DND-41 (cell line): ENCODE measurements at regions not wholly inside any gene's neighbourhood (a gene's known extent, or its start where the extent isn't known, plus 50 kb on each side); places are given as distances from the start of the nearest gene placed in this dataset.
"Not testable (repeated sequence)": the region's sequence is repeated elsewhere in the genome, so short reads cannot be mapped to it uniquely, and the experiment has no call there.

Experiments
- ATAC-seq: fragments of 200-7000 bp; cut with Tn5 transposase; 3 replicates; pipeline ENCODE4 v1.9.1; 2021; ENCODE audit warnings: low read depth; ENCODE audit not compliant: insufficient read depth
- DNase-seq: peaks from one replicate; pipeline ENCODE4 v3.0.0-alpha.2; 2020
- H2AFZ ChIP-seq: 2 replicates; pipeline ENCODE4 v1.6.0; 2012; ENCODE audit warnings: low read depth, low read length
- H3K27ac ChIP-seq: 2 replicates; pipeline ENCODE4 v1.5.1; 2012; ENCODE audit warnings: low read length, inconsistent platforms
- H3K27me3 ChIP-seq: fragments of 200-600 bp; sonication (generic); 2 replicates; pipeline ENCODE4 v1.6.0; 2012; ENCODE audit warnings: low read length, mild to moderate bottlenecking, inconsistent platforms; ENCODE audit not compliant: insufficient read depth, poor library complexity
- H3K36me3 ChIP-seq: 2 replicates; pipeline ENCODE4 v1.5.1; 2012; ENCODE audit warnings: low read length, inconsistent platforms; ENCODE audit not compliant: insufficient read depth
- H3K4me1 ChIP-seq: 2 replicates; pipeline ENCODE4 v1.5.1; 2012; ENCODE audit warnings: mild to moderate bottlenecking, low read length; ENCODE audit not compliant: insufficient read depth
- H3K4me2 ChIP-seq: 2 replicates; pipeline ENCODE4 v1.6.0; 2012; ENCODE audit warnings: mild to moderate bottlenecking, moderate library complexity, low read length, inconsistent platforms; ENCODE audit not compliant: insufficient read depth
- H3K4me3 ChIP-seq, 2 experiments: fragments of 200-600 bp in 1 of 2; shearing (Covaris generic) in 1 of 2; 2 replicates each; pipeline ENCODE4 v1.5.1; 2012 to 2016; ENCODE audit warnings: inconsistent platforms in 2 of 2, low read length in 2 of 2, mild to moderate bottlenecking in 2 of 2, low read depth in 1 of 2, moderate library complexity in 1 of 2
- H3K79me2 ChIP-seq: 2 replicates; pipeline ENCODE4 v1.6.0; 2012; ENCODE audit warnings: low read length, inconsistent platforms; ENCODE audit not compliant: insufficient read depth
- H3K9ac ChIP-seq: 2 replicates; pipeline ENCODE4 v1.6.0; 2012; ENCODE audit warnings: low read depth, mild to moderate bottlenecking, inconsistent platforms, low read length, moderate library complexity
- H3K9me3 ChIP-seq: 2 replicates; pipeline ENCODE4 v1.5.1; 2012; ENCODE audit warnings: low read length, moderate library complexity, mild to moderate bottlenecking, inconsistent platforms; ENCODE audit not compliant: insufficient read depth, severe bottlenecking
- H4K20me1 ChIP-seq: 2 replicates; pipeline ENCODE4 v1.6.0; 2012; ENCODE audit warnings: low read length; ENCODE audit not compliant: insufficient read depth
- EZH2 ChIP-seq: IDR thresholded peaks from 3 replicates; pipeline ENCODE4 v1.6.1; 2012; ENCODE audit warnings: borderline replicate concordance, low read depth, mild to moderate bottlenecking, moderate library complexity, low read length, inconsistent platforms; ENCODE audit not compliant: severe bottlenecking
- TF ChIP-seq, protein P1 (sequence below): IDR thresholded peaks from 2 replicates; pipeline ENCODE4 v1.5.1; 2012; ENCODE audit warnings: borderline replicate concordance, low read length, moderate library complexity, mild to moderate bottlenecking; ENCODE audit not compliant: poor library complexity, severe bottlenecking; ENCODE audit errors: extremely low read depth

DNA sequence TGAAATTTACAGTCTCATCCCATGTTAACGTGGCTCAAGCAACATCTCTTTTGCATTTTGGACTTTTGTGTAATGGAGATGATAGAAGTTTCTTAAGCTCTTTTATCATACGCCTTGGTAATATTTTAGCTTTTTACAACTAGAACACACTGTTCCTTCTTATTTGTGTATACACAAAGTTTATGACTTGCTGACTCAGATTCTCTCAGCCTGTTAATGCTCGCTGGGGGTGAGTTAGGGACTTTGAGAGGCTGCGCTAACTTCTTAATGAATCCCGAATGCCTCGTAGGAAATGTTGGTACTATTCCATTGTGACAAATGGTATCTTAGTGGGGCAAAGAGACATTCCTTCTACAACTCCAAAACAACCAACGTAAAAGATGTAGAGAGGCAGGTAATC is 509.7 kb downstream of the DOK5 start:
- Histone ChIP-seq H4K20me1 (no peaks in the 10 kb centered on the region), H3K36me3 (no peaks in the 10 kb centered on the region), H2AFZ (no peak overlapping the region), H3K27ac (no peak overlapping the region), H3K9ac (no peak overlapping the region), H3K4me1 (no peaks in the 10 kb centered on the region), H3K4me2 (no peak overlapping the region), H3K4me3 (no peak overlapping the region), H3K27me3 (no peaks in the 10 kb centered on the region), H3K9me3 (no peaks in the 10 kb centered on the region), H3K79me2 (no peaks in the 10 kb centered on the region)
- TF ChIP-seq EZH2: no peak
- TF ChIP-seq, protein P1, sequence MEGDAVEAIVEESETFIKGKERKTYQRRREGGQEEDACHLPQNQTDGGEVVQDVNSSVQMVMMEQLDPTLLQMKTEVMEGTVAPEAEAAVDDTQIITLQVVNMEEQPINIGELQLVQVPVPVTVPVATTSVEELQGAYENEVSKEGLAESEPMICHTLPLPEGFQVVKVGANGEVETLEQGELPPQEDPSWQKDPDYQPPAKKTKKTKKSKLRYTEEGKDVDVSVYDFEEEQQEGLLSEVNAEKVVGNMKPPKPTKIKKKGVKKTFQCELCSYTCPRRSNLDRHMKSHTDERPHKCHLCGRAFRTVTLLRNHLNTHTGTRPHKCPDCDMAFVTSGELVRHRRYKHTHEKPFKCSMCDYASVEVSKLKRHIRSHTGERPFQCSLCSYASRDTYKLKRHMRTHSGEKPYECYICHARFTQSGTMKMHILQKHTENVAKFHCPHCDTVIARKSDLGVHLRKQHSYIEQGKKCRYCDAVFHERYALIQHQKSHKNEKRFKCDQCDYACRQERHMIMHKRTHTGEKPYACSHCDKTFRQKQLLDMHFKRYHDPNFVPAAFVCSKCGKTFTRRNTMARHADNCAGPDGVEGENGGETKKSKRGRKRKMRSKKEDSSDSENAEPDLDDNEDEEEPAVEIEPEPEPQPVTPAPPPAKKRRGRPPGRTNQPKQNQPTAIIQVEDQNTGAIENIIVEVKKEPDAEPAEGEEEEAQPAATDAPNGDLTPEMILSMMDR: no peak
- DNase-seq (no peak), ATAC-seq (no peak)

DNA sequence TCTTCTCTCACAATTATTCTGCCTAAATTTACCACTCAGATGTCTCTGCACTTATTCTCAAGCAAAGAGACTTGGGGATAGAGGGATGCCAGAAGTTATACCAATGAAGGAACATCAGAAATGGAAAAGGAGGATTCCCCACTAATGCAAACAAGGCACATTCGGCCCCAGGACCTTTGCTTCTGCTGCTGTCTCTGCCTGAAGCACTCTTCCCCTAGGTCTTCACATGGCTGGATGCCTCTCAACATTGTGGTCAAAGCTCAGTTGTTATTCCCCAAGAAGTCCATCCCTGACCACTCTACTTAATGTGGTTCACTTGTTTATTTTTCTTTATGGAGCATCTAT is 508.7 kb downstream of the DOK5 start:
- ATAC-seq: no peak
- no peaks in the 10 kb centered on the region for H3K4me1 ChIP-seq
- TF ChIP-seq EZH2: no peak
- TF ChIP-seq, protein P1: no peak

DNA sequence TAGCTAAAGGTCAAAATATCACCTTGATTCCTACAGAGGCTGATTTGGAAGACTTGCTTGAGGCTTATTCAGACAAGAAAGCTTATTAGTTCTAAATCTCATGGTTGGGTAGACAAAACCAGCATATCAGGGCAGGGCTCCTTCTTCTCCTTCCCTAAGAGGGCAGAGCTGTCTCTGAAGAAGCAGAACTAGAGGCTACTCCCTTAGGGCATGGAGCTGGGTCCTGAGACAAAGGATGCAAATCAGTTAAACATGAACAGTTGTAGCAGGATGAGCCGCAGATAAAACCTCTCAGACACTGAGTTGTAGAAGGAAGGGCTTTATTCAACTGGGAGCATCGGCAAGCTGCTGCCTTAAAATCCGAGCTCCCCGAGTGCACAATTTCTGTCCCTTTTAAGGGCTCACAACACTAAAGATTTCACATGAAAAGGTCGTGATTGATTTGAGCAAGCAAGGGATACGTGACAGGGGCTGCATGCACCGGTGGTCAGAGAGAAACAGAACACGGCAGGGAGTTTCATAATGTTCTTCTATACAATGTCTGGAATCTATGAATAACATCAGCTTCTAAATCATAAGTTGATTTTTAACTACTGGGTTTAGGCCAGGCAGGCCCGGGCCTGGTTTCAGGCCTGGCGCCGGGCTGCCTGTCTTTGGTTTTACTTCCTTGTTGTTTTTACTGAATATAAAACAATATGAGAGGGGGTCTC is 508.2 kb downstream of the DOK5 start:
- ATAC-seq, H3K4me2 ChIP-seq, H3K79me2 ChIP-seq, H3K36me3 ChIP-seq, H3K27ac ChIP-seq, H2AFZ ChIP-seq, H4K20me1 ChIP-seq, H3K27me3 ChIP-seq, H3K9ac ChIP-seq, H3K4me1 ChIP-seq, DNase-seq, H3K9me3 ChIP-seq, H3K4me3 ChIP-seq: not testable (repeated sequence)

More for the DNA sequence above, 508.7 kb downstream of the DOK5 start:
- Histone ChIP-seq H3K27ac (no peak overlapping the region), H2AFZ (no peak overlapping the region), H3K9me3 (no peaks in the 10 kb centered on the region), H3K36me3 (no peaks in the 10 kb centered on the region), H3K4me2 (no peak overlapping the region), H3K27me3 (no peaks in the 10 kb centered on the region), H3K79me2 (no peaks in the 10 kb centered on the region), H4K20me1 (no peaks in the 10 kb centered on the region), H3K9ac (no peak overlapping the region), H3K4me3 (no peak overlapping the region)
- DNase-seq: no peak

DNA sequence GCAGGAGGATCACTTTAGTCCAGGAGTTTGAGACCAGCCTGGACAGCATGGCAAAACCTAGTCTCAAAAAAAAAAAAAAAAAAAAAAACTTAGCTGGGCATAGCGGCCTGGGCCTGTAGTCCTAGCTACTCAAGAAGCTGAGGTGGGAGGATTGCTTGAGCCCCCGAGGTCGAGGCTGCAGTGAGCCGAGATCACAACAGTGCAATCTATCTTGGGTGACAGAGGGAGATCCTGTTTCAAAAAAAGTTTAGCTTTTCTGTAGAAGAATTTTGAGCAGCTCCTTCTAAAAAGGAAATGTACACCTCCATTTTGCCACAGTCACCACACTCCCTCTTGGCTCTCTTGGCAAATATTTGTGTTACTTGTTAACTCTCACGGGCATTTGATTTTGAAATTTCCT is 505.8 kb downstream of the DOK5 start:
- no peak overlapping the region for H3K4me3 ChIP-seq

More for the DNA sequence above, 505.8 kb downstream of the DOK5 start:
- no peak overlapping the region for H3K27ac ChIP-seq
- DNase-seq: no peak
- no peak overlapping the region for H2AFZ ChIP-seq
- no peaks in the 10 kb centered on the region for H3K9me3 ChIP-seq
- H4K20me1 ChIP-seq: no peaks in the 10 kb centered on the region
- H3K27me3 ChIP-seq: no peaks in the 10 kb centered on the region
- H3K4me1 ChIP-seq: no peaks in the 10 kb centered on the region
- TF ChIP-seq EZH2: no peak
- TF ChIP-seq, protein P1: no peak
- no peak overlapping the region for H3K9ac ChIP-seq
- no peaks in the 10 kb centered on the region for H3K79me2 ChIP-seq
- ATAC-seq: no peak
- no peak overlapping the region for H3K4me2 ChIP-seq
- no peaks in the 10 kb centered on the region for H3K36me3 ChIP-seq
